ENCODE measurements at regions not wholly inside any gene's neighbourhood (a gene's known extent, or its start where the extent isn't known, plus 50 kb on each side); places are given as distances from the start of the nearest gene placed in this dataset.

DNA sequence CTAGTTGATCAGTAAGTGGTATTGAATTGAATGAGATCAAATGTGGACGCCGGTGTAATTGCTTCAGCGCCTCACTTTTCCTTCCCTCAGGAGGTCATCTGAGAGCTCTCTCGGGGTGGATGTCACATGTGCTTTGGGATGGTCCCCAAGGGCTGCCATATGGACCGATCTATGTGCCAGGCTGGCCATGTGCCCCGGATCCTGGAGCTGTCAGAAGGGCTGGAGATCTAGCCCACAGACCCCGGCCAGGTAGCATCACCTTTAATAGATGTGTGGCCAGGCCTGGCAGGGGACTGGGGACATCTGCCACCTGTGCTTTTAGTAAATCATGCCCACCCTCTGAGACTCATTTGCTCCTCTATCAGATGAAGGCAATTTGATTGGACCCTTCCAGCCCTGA, 95.3 kb upstream of the CRHR1 start:
- no peak for DNase-seq

DNA sequence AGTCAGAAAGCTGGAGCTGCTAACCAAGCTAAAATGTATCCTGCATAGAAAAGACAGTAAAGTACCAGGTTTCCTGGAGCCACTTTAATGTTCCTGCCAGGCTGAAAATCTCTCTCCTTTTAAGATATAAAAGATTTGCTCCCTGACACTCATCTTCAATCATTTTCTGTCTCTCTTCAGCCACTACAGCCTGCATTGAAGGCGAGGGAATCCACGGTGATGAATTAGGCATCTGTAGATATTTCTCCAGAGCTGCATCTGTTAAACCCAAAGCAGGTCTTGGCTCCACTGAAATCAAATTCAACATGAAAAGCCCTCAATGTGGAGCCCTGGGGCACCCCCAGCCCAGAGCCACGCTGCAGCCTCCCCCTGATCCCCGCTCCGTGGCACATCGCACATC, 94.7 kb upstream of the CRHR1 start:
- DNase-seq, result no peak

DNA sequence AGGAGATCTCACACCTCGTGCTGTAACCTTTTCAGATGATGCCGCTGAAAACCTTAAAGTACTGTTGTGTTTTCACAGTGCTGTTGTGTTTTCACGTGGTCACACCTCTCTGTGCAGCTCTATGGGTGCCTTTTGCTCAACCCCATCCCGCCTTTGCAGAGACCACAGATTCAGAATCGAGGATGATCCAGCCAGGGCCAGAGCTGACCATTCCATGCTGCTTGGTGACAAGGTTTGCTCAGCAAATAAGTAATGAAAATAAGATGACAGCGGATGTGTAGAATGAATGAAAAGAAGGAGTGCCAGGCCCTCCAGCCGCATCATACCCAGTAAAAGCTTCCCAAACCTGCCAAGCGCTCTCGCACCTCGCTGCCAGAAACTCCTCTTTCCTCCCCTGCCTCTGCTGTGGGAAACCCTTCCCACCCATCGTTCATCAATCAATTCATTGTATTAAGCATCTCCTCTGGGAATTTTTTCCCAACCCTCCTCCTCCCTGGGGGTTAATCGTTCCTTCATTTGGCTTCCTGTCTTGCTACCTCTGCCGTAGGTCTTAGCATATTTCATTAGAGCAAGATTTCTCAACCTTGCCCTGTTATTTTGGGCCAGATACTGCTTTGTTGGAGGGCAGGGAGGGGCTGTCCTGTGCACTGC, 93.4 kb upstream of the CRHR1 start:
- DNase-seq, result no peak

DNA sequence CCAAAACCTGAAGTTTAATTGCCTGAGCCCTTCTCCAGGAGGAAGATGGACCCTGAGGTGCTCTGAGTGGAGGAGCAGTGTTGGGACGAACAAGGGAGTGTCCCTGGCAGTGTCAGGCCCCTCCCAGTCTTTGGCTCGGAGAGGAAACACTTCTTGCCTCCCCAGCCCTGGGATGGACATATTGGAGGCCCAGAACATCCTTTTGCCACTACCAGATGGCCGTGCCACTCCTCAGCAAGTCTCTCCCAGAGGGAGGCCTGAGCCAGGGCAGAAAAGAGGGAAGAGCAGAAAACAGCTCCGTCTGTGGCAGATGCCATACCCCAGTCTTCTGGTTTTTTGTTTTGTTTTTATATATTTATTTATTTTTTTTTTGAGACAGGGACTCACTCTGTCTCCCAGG, 91.5 kb upstream of the CRHR1 start:
- no peak for DNase-seq

DNA sequence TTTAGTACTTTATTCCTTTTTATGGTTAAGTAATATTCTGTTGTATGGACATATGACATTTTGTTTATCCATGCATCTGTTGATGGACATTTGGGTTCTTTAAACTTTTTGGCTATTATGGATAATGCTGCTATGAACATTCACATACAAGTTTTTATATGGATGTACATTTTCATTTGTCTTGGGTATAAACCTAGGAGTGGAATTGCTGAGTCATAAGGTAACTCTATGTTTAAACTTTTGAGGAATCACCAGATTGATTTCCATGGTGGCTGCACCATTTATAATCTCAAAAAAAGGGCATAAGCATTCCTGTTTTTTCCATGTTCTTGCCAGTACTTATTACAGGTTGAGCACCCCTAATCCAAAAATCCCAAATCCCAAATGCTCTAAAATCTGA, 90.3 kb upstream of the CRHR1 start:
- DNase-seq, result no peak

DNA sequence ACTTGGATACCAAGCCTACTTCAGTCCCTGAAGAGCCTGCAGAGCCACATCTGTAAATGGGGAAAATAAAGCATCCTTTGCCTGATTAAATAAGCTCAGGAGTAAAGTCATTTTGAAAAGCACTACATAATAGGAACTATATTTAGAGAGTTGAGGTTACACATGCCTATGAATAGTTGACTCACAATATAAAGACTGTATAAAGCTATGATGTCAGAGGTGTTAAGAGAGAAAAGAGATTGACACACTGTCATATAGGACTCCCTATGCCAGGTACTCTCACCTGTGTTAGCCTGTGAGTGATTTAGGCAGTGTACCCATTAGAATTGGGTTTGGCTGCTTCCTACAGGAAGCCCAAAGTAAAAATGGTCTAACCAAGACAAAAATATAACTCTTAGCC, 87.7 kb upstream of the CRHR1 start:
- DNase-seq, result no peak

GRCh38 chr17:45697076-45697475, 87.0 kb upstream of the CRHR1 start:
- DNase-seq, result no peak

DNA sequence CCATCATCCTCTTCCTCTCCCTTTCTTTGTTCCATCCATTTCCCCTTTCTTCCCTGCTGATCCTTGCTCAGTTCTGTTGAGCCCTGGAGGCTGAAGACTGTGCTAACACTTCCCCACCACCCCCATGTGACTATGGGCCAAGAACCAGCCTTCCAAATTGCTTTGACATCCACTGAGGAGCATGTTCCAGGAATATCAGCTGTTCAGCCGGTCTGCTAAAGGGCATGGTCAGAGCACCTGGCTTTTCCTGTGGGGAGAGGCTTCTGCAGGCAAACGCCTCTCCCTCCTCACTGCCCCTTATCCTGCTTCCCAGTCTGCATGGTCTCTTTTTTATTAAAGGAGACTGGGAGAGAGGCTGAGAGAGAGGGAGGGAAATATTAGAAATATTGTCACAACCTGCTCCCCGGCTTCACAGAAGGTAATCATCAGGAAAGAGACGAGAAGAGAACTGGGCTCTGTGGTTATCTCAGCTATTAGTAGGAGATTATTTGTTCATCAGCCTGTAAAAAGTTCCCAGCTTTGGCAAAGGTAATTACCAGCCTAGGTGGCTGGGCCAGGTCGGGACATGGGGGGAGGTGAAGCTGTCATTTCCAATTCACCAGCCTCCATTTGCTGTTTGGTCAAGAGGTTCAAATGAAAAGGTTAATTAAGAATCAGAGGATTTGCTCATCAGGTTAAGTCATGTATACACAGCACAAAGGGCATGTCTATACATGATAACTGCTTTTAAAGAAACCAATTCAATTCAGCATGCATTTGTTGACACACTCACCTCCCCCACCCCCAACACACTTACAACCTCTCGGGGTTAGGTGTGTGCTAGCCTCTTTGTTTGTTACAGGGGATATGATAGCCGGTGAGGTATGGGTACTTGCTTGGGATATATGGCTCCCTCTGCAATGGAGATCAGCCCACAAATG, 83.7 kb upstream of the CRHR1 start:
- DNase-seq, result no peak

- DNase-seq, result no peak
Observed at GRCh38 chr17:45702666-45703266, 81.4 kb upstream of the CRHR1 start.

GRCh38 chr17:45703348-45703747, 80.8 kb upstream of the CRHR1 start:
- no peak for DNase-seq

- no peak for DNase-seq
Observed at GRCh38 chr17:45703806-45704205, 80.3 kb upstream of the CRHR1 start.

DNA sequence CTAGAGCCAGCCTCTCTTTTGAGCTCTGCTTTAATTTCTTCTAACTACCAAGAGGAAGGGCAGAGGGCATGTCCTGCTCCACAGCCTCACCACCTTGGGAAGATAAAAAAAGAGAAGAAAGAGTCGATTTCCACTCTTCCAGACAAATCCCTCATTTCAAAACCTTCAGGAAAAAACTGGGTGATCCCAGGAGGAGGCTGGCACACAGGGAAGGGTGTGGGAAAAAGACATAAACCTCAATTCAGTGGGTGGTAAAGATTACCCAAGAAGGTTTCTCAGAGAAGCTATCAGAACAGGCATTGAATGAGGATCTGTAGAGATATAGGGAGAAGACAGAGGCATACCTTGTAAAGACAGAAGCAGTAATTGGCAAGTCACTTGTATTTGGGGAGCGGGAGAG, 79.9 kb upstream of the CRHR1 start:
- DNase-seq, result no peak

DNA sequence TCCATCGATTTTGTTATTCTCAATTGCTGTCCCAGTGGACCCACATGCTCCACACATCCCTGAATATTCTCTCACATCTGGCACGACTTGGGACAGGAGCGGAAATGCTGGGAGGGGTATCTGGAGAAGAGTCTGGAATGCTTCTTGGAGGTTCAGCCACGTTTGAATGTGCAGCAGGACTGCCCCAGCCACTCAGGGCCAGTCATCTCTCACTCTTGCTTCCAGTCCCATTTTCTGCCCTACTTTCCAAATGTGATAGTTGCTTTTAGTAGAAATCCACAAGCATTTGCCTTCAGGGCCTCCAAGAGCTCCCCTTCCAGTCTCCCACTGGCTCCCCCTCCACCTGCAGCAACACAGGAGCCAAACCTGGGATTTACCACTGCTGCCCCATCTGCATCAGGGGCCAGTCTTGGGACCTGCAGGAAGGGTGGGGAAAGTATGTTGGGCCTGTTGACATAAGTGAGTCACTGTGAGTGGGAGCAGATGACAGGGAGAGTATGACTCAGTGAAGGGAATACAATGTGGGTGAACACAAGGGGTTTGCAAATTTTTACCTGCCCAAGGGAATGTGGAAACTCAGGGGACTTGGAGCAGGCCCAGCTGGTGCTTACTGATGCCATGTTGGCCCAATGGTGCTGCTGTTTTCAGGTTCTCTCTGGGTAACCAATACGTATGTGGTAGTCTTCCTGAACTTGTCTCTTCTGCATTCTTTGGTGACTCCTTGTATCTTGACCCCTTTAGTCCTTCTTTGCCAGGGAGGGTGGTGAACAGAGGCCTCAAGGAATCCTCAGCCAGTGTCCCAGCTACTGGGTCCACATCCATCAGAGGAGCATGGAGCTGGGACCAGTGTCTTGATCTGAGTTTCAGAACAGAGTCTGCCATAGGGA, 78.8 kb upstream of the CRHR1 start:
- no peak for DNase-seq

- DNase-seq, result no peak
Observed at GRCh38 chr17:45706033-45706432, 78.1 kb upstream of the CRHR1 start.

GRCh38 chr17:45708707-45709290, 75.3 kb upstream of the CRHR1 start:
- DNase-seq, result no peak

- no peak for DNase-seq
Observed at GRCh38 chr17:45709728-45710288, 74.3 kb upstream of the CRHR1 start.

DNA sequence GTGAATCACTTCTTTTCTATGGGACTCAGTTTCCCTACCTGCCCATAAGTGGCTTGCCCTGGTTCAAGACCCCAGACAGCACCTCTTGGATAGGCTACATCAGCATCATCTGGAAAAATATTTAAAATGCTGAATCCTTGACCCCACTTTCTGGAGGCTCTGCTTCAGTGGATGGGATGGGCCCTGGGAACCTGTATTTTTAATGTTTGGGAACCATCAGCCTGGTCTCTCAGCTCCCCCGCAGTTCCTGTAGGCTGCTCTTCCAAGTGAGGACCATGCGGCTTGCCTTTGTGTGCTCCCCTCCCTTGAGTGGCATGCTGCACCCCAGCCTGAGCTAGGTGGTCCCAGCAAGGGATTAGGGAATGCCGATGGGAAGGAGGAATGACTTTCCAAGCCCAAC, 68.3 kb upstream of the CRHR1 start:
- DNase-seq, result no peak

DNA sequence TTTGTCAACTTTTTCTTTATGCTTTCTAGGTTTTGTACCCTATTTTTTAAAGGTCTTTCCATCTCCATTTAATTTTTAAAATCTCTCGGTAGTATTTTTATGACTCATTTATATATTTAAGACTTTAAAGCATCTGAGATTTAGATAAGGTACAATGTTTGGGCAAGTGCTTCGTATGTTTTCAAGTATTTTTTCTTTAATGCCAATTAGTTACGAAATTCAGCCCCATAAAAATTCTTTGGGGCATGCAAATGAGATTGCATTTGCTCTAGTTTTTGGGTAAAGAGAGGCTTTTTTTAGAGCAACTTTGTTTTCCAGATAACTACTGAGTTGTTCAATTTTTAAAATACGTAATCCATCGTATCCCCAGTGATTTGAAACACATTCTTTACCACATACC, 65.3 kb upstream of the CRHR1 start:
- no peak for DNase-seq

DNA sequence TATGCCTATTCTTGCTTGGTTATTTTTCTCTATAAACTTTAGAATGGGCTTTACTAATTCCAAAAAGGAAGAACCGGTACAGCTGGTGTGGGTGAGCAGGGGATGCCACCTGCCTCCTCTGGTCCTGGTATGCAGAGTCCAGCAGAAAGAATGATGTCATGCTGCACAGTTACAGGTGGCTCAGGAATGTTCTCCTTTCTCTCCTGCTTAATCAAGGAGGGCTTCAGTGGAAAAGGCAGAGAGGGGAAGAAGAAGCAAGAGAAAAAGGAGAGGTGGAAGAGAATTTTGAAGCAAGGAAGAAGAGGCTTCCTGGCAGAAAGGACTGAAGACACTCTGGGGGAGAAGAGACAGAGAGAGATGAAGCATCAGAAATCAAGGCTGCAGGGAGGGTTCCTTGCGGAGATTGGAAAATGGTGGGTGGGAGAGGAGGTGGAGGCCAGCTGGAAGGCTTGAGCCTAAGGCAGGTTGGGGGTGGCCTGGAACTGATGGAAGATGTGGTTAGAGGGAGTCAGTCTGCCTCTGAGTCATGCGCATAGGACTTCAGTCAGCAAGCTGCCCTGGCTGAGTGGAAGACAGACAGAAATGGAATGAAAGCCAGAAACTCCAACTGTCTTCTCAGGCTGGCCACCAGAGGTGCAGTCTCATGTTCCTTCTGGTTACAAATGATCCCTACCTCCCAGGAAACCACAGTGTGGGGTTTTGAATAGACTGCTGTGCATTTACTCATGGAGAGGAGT, 64.6 kb upstream of the CRHR1 start:
- no peak for DNase-seq

DNA sequence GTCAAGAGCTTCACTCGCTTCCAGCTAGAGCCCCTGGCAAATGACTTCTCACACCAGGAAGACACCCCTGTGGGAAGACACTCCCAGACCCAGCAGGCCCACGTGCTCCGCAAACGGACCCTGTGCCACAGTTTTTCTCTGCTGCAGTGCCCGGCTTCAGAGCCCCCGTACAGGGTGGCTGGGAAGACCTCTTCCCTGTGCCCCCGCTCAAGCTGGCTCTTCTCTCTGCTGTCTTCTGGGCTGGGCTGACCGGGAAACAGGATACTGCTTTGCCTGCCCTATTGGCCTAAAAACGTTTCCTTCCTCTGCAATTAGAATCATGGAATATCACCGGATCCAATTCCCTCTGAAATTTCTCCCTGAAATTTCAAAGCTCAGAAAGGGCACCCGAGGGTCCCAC, 63.7 kb upstream of the CRHR1 start:
- no peak for DNase-seq

DNA sequence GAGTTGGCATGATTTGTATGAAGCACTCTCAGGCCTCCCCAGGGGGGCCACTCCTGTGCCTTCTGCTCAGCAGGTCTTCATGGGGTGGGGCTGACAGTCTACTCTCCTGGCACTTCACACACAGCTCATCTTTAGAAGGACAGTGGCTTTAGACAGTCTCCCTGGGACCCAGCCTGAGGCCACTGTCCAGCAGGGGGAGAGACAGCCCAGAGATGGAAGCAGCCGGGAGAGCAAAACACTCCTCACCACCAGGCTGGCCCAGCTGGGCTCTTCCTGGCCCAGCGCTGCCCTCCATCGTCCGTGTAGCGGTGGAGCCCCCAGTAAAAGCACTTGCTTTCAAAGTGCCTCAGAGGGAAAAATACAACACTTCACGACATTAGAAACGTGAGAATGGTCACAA, 62.0 kb upstream of the CRHR1 start:
- DNase-seq, result no peak

Measured in hematopoietic multipotent progenitor cell treated with erythropoietin and hydrocortisone succinate and interleukin-3 and kit ligand, for 8 days (in vitro differentiated cells).